ENCODE measurements at regions not wholly inside any gene's neighbourhood (a gene's known extent, or its start where the extent isn't known, plus 50 kb on each side); places are given as distances from the start of the nearest gene placed in this dataset.

DNA sequence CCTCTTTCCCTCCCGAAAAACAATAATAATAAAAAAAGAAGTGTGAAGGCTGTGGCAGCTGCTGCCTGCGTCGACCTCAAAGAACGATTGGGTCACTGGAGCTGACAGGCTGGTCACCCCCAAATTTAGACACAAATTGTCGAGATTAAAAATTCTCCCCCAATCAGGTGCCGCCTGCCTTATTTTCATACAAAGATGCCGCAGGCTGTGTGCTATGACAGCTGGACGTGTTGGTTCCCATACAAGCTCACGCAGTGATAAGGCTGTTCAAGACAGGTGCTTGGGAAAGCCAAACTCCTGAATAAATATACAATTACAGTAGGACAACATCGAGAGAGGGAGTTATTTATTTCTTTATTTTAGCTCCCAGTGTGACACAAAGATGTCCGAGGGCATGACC is 1041.8 kb downstream of the VRK1 start:
- DNase-seq = no peak

DNA sequence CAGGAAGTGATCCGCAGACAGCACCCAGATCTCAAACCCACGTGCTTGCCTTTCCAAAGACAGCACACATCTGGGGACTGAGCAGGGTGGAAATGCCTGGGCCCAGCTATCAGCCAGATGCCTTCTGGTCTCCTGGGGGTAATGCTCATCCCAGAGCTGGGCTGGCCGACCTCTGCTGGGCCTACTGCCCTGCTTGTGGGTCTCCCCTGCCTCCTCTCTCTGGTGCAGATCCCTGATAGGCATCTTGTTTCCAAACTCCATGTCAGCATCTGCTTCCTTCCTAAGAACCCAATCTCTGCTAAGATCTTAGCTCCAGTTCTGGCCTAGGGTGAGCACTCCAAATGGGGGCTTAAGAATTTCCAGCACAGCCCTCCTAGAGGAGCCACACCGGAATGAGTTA is 1043.0 kb downstream of the VRK1 start:
- no peak for DNase-seq

DNA sequence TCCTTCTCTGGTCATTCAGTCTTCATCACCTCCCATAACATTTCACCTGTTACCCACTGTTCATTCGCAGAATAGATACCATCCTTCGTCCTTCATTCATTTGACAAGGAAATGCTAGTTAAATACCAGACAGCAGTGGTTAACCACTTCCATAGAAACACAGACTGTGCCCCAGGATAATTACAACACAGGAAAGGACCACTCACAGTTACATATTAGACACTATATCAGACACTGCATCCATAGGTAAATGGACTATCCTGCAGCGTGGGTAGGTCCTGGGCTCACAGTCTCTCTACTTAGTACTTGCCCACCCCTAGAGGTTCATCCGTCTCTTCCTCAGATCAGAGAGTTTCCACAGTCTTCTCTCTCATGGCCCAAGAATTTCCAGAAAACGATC is 1044.6 kb downstream of the VRK1 start:
- DNase-seq = no peak

DNA sequence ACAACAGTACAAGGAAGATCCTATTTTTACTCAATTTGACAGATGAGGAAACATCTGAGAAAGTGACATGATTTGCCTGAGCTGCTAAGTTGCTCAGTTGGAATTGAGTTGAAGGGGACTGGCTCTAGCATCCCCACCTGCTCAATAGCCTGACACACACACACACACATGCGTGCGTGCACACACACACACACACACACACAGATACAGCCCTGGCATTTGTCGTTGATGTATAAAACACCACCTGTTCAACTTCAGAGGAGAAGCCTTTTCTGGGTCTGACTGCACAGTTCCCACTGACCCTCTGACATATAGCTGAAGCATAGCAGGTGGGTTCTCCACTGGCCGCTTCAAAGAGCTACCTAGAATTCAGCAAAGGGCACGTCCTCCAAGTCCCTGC is 1045.9 kb downstream of the VRK1 start:
- no peak for DNase-seq

DNA sequence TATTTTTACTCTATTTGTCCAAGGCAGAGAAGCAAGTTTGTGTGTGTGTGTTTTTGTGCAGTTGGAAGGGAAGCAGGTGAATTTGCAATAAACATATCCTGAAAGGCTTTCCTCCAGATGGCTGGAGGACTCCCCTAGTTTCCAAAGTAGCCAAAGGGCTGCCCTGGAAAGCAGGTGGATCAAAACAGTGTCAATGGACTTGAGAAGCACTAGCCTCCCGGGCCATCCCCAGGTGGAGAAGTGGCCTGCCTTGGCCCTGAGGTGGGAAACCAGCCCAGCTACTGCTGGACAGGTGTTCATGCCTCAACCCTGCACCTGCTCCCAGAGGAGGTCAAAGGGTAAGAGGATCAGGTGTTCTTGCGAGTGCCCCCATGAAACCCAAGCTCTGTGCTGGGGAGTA is 1046.9 kb downstream of the VRK1 start:
- no peak for DNase-seq

DNA sequence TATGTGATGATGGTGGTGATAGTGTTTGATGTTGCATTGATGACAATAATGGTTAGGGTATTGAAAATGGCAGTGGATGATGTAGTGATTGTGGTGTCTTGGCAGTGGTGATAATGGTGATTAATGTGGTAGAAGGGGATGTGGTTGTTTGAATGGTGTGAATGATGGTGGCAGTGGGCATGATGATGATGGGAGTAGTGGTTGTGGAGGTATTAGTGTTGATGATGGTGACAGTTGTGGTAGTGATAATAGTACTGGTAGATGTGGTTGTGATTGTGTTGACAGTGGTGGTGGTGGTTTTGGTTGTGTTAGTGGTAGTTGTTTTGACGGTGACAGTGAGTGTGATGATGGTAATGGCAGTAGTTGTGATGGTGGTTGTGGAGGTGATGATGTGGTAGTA is 1049.0 kb downstream of the VRK1 start:
- DNase-seq = no peak

DNA sequence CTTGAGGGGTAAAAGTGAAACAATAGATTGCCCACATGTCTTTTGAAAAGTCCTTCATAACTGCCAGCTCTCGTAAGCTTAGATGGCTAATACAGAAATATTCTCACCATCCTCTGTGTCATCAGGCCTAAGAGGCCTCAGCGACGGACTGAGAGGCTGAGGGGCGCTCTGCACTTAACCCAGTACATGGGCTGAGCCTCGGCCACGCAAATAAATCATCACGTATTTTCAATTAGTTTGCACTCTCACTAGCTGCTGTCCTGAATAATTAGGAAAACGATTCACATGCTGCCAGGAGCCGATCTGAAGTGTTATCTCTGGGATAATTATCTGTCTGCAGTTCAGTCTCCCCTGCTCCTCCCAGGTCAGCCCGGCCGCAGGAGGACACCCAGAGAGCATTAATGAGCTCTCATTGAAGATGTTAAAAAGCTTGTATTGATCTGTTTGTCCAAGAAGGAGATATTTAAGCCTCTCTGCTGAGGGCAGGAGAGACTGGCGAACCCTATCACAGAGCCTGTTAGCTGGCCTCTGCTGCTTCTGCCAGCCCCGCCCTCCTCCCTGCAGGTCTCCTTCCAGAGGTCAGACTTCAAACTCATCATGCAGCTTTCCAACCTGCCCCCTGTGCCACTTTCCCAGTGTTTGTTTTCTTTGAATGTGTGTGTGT is 1051.3 kb downstream of the VRK1 start:
- no peak for DNase-seq

DNA sequence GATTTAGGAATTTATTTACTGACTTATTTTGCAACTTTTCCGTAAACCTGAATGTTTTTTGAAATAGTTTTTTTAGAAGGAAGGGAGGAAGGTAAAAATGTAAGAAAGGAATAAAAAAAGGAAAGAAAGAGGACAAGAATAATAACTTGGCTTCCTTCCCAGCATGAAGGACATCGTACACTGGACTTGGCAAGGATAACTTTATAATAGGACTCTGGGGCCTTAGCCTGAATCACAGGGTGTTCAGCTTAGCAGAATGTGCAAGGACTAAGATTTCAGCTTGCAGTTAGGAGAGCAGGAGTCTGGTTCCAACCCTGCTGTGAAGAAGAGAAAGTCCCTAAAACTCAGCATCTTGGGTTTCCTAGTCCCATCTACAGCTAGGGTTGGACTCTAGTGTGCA is 1053.3 kb downstream of the VRK1 start:
- DNase-seq = no peak

DNA sequence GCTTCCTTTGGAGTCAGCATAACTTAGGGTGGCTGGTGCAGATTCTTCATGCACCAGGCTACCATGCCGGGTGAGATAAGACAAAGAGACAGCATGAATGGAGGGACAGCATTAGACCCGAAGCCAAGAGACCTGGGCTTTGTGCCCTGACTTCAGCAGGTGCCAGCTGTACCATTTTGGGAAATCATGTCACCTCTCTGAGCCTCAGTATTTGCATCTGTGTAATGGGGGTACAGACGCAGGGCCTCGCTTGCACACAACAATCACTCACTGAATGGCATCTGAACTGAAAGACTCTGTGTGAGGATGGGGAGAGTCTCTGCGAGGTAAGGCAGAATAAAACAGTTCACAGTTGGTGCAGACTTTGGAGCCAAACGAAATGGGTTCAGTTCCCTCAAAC is 1053.7 kb downstream of the VRK1 start:
- no peak for DNase-seq

DNA sequence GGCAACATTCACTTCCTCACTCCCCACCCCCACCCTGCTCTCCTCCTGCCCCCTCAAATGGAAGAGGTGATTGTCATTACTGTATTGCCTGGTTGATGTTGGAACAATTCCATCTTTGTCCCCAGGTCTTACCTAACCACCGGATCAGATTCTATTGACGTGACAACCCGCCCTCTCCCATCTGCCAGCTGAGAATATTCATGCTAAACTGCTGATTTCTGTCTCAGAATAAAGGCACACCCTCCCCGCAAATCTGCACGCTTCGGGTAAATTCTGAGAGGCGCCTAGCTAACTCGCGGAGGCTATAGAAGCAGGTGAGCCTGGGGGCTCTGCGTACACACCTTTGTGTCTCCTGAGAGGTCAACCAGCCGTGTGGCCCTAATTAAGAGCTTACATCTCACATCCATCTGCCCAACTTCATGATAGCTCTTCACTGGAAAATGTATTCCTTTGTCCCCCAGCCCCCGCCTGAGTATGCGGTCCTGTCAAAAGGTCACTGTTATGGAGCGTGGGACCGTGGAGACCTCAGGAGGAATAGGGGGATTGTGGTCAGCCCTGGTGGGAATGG is 1054.3 kb downstream of the VRK1 start:
- DNase-seq = no peak

DNA sequence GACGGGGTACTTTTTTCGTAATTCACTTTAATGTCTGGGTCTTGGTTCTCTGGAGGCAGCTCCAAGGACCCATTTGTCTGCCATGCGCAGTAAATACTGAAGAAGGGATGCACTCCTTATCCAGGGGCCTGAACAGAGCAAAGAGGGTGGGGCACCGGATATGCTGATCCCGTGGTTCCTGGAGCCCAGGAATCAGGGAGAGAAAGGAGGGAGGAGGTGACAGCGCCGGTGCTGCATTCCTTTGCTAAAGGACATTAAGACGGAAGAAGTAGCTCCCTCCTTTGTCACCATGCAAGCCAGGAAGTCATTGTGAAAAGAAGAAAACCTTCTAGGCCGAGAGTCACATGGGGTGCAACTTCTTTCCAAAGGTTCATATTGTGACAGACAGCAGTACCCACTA is 1057.7 kb downstream of the VRK1 start:
- no peak for DNase-seq

DNA sequence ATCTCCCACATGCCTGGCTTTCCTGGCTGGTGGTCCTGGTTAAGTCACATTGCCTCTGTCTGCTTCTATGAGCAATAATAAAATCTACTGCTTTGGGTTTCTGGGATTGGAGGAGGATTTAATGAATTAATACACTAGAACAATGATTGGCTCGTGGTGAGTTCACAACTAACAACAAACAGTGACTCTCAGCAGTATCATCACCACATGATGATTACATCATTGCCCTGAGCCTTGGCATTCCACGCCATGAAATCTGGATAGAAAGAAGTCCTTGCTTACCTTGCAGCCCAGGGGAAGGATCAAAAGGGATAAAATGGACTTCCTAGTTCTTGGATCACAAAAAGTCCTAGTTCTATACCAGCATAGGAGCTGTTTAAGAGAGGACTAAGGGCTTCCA is 1069.0 kb downstream of the VRK1 start:
- no peak for DNase-seq

DNA sequence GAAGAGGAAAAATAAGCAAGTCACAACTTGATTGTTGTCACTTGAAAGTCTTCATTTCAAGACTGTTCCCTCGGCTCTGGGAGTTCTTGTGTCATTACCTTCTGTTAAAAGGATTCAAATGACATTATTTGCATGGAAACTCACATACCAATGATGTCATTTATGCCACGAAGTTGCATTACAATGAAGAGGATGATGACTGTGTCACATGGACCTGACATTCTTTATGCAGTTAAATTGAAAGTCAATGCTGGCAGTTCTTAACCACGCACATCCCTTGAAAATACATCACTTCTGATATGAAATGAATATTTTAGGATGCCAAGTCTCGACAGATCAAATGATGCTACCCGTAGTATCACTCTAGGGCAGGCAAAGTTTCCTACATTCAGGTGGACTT is 1069.5 kb downstream of the VRK1 start:
- no peak for DNase-seq

DNA sequence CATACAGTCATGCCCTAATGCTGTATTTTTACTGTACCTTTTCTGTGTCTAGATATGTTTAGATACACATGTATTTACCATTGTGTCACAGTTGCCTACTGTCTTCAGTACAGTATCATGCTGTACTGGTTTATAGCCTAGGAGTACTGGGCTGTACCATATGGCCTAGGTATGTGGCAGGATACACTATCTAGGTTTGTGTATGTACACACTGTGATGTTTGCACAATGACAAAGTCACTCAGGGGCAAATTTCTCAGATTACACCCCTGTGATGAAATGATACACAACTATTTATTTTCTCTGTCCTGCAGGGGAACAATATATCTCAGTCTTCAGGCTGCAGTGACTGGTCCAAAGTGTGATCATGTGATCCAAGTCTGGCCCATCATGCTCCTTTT is 1076.1 kb downstream of the VRK1 start:
- DNase-seq = no peak

DNA sequence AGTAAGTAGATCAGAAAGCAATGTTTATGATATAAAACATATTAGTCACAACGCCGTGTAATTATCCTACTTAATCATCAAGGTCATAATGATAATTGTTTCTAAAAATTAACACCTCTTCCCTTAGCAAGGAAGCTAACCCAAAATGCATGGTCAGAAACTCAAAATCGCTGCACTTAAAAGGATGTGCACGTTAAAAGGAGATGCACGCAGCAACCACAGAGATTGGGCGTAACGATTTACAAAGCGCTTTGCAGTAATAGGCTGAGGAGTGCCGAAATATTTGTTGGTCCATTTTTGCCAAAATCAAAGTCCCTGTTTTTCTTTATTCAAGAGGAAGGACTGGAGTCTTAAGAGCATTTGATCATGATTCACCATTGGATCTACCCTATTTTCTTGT is 1077.2 kb downstream of the VRK1 start:
- DNase-seq = no peak

DNA sequence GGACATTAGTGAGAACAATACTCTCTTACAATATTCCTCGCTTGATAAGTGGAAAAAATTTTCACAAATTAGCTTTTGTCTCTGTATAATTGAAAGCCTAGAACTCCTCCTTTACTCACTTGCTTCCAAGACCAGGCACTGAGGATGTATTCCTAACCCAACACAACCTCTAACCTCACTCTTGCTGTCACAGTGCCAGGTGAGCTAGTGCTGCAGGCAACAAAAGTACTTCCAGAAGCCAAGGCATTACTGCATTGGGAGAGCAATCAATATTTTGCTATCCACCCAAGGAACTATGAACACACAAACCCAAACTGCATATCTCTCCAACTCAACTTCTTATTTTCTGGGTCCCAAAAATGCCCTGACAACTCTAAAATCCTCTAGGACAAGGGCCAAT is 1081.0 kb downstream of the VRK1 start:
- DNase-seq = no peak

DNA sequence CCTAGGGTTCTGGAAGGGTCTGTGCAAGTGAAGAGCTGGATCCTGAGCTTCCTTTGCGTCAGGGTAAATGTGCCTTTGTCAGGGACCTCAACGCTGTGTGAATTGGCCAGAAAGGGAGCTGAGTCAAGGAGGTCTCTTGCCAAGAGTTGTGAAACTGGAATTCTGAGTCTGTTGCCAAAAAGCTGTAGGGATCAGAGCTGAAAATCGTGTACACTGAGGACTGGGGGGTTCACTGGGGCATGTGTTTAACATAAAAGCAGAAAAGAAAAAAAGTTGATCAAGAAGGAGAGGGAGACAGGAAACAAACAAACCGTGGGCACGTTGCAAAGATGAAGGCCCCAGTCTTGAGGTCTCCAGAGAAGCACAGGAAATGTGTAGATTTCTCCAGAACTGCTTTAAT is 1081.5 kb downstream of the VRK1 start:
- DNase-seq = no peak

DNA sequence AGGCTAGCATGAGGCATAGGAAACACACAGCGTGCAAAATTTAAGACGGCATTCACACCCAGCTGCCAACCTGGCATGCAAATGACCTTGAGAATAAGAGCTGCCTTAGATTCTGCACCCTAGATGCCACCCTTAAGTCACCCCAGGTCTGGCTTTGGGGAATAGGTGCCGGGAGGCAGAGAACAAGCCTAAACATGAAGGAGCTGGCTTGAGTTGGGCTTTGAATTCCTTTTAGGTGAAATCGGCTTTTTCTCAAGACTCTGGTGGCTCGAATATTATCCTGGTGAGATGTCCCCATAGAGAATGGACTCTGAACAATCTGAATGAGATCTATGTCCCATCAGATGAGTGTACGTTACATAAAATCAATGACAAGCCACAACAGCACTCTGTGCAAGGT is 1090.5 kb downstream of the VRK1 start:
- no peak for DNase-seq

DNA sequence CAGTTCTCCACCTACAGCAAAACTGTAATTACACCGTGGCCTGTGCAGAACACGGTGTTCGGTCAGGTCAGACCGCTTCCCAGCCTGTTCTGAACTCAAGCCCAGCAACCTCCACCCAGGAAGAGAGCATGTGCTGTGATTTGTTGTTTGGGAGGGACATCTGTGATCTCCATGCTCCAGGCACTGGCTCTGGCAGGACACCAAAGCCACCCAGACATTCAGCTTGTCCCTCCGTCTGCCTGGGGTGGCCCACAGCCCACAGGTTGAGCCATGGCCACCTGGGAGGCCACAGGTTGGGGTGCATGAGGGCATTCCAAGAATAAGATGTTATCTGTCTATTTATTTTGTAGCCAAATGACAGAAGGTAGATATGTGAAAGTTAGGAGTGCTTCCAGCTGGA is 1091.1 kb downstream of the VRK1 start:
- DNase-seq = no peak

DNA sequence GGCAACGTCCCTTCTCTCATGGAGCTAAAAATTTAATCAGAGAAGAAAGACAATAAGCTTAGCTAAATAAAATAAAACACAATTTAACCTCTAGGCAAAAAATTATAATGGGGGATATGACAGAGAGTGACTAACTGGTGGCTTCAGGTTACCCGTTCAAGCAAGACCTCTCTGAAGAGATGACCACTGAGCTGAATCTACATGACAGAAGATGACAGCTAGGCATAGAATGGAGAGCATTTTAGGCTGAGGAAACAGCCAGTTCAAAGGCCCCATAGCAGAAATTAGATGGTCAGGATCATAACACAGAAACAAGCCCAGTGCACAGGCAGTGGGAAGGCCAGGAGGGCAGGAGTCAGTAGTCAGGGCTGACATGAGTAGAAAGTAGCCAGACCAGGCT is 1094.3 kb downstream of the VRK1 start:
- no peak for DNase-seq

DNA sequence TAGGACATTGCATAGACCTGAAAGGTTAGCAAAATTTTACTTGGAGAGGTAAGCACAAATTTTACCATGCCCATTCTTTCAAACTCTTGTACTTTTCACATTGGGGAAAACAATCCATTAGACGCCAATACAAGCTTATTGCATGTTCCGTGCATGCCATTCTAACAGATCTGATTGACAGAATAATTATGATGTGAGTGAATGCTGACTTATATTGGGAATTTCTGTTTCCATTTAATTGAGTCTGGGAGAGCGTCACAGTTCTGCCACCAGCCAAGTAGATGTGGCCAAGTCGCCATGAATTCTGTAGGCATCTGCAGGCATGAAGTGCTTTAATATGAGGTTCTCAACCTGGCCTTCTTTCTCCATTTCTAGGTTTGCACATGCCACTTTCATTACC is 1097.4 kb downstream of the VRK1 start:
- no peak for DNase-seq

DNA sequence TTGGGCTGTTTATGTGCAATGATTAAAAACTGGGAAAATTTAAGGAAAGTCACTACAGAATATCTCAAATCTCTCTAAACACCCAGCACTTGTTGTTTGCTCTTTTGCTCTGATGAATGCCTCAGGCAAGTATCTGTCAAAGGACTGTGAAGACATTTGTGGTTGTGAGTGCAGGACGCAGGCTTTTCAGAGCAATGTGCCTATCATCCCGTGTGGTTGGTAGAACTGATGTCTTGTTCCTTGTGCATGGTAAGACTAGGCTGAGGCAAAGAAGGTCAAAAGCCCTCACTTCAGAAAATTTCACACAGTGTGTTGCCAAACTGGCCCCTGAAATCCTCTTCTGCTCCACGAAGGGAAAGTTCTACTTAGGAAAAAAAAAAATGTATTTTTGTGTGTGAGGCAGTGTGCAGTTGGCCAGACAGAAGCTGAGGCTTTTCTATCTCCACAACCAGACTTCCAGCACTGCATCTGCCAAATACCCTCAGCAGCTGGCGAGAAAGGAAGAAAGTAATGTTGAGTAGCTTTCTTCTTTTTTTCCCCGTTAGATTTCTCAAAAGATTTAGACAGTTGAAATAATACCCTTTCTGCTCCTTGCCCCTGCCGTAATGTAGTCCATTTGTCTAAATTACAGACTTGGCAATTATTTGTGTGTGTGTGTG is 1103.1 kb downstream of the VRK1 start:
- no peak for DNase-seq

DNA sequence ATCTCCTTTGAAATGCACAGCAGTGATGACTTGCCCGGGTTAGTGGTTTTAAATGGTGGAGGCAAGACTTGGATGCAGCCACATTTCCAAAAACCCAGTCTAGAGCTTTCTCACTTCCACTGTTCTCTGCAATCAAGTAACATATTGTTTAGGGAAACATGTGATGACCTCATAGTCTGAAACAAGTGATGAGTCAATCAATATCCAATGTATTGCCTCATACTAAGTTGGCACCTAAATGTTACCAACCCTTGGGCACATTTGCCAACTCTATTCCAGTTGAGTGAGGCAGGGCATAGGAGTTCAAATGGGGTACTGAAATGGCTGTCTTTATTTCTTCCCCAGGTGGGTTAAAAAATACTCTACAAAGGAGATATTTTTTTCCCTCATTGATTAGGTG is 1105.4 kb downstream of the VRK1 start:
- DNase-seq = no peak

DNA sequence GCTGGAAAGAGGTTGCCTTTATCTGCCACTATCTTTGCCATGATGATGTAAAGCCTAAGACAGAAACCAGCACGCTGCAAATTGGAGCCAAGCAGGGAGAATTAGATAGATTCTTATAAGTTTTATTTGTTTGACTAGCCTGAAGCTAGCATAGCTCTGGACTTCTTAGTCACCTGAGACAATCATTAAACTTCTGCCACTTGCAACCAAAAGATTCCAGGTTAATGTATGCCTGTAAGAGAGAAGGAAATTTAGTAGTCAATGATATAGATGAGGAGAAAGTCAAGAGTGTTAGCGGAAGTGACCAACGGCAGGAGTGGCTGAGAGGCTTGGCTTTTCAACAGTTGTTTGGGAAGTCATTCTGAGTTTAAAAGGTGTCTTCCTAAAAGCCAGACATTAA is 1106.6 kb downstream of the VRK1 start:
- no peak for DNase-seq

DNA sequence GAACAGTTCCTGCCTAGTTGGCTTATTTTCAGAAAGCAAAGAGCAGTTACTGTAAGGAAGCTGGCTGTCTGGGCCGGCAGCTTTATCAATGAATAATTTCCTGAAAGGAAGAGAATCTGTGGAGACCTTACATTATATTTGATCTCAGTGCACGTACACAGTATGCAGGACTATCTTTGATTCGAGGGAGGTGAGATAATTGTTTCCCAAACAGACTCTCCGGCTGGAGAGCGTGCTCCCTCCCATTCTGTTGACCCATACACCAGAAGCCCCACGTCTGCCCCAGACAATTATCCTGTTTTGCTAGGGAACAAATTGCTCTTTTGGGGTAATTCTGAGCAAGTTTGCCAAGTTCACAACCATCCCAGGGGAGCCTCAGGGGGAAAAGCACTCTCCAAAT is 1115.0 kb downstream of the VRK1 start:
- DNase-seq = no peak

All from NCI-H446 treated with DMSO at 0.1 percent for 48 hours (cell line).